ENCODE measurements at regions not wholly inside any gene's neighbourhood (a gene's known extent, or its start where the extent isn't known, plus 50 kb on each side); places are given as distances from the start of the nearest gene placed in this dataset.

DNA sequence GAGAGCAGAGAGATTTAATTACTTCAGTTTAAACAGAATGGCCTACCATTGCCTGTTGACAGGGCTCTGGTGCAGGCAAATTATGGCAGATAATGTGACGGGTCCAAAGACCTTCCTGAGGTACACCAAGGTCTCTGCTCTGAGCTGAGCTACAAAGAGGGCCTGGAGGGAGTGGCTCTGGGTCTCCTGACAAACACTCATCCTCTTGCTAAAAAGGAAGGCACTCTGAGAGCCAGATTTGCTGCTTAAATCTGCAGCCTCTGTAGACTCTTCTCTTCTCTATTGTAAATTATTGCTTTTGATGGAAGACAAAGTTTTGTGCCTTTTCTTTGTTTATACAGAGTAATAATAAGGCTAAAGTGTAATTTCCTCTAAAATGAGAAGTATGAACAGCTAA is 529.5 kb upstream of the FZD8 start:
- TF ChIP-seq, protein P1, sequence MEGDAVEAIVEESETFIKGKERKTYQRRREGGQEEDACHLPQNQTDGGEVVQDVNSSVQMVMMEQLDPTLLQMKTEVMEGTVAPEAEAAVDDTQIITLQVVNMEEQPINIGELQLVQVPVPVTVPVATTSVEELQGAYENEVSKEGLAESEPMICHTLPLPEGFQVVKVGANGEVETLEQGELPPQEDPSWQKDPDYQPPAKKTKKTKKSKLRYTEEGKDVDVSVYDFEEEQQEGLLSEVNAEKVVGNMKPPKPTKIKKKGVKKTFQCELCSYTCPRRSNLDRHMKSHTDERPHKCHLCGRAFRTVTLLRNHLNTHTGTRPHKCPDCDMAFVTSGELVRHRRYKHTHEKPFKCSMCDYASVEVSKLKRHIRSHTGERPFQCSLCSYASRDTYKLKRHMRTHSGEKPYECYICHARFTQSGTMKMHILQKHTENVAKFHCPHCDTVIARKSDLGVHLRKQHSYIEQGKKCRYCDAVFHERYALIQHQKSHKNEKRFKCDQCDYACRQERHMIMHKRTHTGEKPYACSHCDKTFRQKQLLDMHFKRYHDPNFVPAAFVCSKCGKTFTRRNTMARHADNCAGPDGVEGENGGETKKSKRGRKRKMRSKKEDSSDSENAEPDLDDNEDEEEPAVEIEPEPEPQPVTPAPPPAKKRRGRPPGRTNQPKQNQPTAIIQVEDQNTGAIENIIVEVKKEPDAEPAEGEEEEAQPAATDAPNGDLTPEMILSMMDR (IDR thresholded peaks at IDR 0.05; ENCODE audit: insufficient read depth, low read depth, low read length, missing control alignments) = no peak
- no peak overlapping the region for H3K4me3 ChIP-seq (ENCODE audit: low read depth, low read length)
- no peak for DNase-seq (ENCODE audit: low read depth)

DNA sequence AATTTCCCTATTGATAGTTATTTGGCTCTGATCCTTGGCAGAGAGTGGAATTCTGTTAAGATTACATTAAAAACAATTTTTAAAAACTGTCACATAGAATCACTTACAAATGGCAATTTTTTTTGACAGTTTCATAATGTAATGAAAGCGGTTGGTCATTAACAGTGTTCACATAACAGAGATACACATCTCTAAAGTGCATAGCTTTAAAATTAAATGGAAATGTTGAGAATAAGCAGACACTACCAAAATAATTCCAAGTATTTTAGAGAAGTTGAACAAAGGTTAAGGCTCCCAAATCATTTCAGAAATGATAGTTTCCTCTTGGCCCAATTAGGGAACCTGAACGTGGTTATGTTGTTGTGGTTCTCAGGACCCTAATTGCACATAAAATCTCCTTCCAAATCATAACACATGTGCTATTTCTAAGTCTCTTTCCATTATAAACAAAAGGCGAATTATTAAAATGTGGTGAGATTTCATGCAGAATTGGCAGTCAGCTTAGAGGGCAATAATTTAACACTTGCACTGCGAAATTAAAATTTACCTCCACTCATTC is 528.9 kb upstream of the FZD8 start:
- no peak for DNase-seq (ENCODE audit: low read depth)
- TF ChIP-seq, protein P1 (IDR thresholded peaks at IDR 0.05; ENCODE audit: insufficient read depth, low read depth, low read length, missing control alignments) = no peak

DNA sequence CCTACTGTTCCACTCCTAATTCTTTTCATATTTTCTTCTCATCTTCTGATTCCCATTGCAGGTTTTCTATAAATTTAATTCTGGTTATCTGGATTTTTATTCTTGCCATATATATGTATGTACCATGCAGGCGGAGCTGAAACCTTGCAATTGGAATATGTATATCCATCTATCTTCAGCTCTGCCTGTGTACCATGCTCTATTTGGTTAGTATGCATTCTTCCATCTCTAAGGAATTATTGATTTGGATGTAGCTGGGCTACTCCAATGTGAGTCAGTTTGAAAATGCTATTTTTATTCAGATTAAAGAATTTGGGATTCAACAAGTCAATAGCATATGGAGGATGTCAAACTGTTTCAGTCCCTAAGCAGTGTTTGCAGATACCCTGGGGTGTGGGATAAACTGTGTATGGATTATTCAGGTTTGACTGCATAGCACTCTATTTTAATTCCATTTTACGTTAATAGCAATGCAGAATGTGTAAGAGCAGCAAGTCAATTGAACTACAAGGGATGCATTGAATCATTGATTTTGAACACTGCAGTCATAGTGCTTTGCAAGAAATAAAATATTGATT is 528.1 kb upstream of the FZD8 start:
- TF ChIP-seq, protein P1 (IDR thresholded peaks at IDR 0.05; ENCODE audit: insufficient read depth, low read depth, low read length, missing control alignments) = no peak
- no peak for DNase-seq (ENCODE audit: low read depth)

More for the DNA sequence above, 528.9 kb upstream of the FZD8 start:
- no peak overlapping the region for H3K4me3 ChIP-seq (ENCODE audit: low read depth, low read length)

DNA sequence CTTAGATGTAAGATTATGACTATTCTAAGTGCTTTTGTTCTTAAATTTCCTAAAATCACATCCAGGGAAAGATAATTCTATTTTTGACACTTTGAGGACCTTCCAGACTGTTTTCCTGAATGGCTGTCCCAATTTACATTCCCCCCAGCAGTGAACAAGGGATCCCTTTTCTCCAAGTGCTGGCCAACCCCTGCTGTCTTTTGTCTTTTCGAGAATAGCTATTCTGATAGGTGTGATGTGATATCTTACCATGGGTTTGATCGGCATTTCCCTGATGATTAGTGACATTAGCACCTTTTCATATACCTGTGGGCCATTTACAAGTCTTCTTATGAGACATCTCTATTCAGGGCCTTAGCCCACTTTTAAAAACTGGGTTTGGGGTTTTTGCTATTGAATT is 526.7 kb upstream of the FZD8 start:
- TF ChIP-seq, protein P1 (IDR thresholded peaks at IDR 0.05; ENCODE audit: insufficient read depth, low read depth, low read length, missing control alignments) = no peak
- H3K4me3 ChIP-seq (ENCODE audit: low read depth, low read length) = no peak overlapping the region
- no peak for DNase-seq (ENCODE audit: low read depth)

More for the DNA sequence above, 528.1 kb upstream of the FZD8 start:
- H3K4me3 ChIP-seq (ENCODE audit: low read depth, low read length) = no peak overlapping the region

DNA sequence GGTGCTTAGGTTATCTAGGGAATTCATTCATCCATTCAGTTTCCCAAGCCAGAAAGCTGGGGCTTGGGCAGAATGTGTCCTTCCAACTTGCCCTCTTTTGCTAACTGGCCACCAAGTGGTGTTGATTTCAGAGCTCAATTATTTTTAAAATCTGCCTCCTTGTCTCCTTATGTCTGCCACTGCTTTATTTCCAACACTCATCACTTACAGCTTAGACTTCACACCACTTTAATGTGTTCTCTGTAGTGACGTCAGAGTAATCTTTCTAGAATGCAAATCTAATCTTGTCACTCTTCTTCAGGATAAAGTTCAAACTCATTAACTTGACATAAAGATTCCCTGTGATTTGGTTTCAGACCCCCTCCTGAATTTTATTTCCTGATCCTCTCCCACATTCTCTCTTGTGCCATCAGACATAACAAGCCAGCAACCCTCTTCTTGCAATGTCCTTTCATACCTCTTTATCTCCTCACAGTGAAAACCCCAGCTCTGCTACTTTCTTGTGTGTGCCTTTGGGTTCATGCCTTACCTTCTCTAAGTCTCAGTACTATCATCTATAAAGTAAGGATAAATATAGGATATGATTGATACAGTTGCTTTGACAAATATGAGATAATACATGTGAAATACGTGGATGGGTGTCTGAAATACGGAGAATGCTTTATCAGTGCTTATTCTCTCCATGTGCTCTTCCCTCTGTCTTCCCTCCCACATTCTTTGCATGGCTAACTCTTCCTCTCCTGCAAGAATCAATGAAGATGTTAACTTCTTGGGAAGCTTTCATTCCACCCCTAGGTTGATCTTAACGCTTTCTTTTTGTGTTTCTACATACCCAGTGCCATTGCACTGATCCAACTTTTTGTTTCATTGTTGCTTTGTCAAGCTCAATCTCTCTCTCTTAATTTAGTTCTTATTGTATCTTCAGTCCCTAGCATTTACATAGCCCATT is 522.7 kb upstream of the FZD8 start:
- no peak overlapping the region for H3K4me3 ChIP-seq (ENCODE audit: low read depth, low read length)
- DNase-seq (ENCODE audit: low read depth) = no peak
- TF ChIP-seq, protein P1 (IDR thresholded peaks at IDR 0.05; ENCODE audit: insufficient read depth, low read depth, low read length, missing control alignments) = no peak

DNA sequence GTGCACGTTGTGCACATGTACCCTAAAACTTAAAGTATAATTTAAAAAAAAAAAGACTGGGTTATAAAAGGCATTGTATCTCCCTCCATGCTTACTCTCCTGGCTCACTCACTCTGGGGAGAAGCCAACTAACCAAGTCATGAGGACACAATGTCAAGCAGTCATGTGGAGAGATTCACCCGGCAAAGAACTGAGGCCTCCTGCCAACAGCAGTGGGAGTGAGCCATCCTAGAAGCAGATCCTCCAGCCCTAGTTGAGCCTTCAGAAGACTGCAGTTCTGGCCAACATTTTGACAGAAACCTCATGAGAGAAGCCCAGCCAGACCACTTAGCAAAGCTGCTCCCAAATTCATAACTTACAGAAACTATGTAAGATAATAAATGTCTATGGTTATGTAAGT is 521.7 kb upstream of the FZD8 start:
- TF ChIP-seq, protein P1 (IDR thresholded peaks at IDR 0.05; ENCODE audit: insufficient read depth, low read depth, low read length, missing control alignments) = no peak
- DNase-seq (ENCODE audit: low read depth) = no peak
- H3K4me3 ChIP-seq (ENCODE audit: low read depth, low read length) = no peak overlapping the region
